ENCODE measurements at regions not wholly inside any gene's neighbourhood (a gene's known extent, or its start where the extent isn't known, plus 50 kb on each side); places are given as distances from the start of the nearest gene placed in this dataset.

DNA sequence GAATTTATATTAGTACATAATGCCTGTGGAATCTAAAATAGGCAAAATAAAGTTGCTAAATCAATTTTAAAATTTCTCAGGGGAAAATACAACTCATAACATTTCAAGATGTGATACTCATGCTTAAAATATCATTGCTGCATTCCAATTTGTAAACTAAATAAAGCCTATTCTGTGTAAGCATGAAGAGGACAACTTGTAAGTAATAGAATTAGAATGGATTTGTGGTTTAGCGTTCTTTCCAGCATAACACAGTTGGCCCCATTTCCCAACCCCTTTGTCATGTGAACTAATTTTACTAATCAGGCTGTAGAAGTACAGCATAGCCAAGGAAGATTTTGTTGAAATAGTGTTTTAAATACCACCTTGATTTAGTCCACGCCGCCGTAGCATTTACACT, 437.2 kb downstream of the SI start:
- no peak for TF ChIP-seq POLR2A (IDR thresholded peaks at IDR 0.05; ENCODE audit: low read length)
- TF ChIP-seq, protein P1, sequence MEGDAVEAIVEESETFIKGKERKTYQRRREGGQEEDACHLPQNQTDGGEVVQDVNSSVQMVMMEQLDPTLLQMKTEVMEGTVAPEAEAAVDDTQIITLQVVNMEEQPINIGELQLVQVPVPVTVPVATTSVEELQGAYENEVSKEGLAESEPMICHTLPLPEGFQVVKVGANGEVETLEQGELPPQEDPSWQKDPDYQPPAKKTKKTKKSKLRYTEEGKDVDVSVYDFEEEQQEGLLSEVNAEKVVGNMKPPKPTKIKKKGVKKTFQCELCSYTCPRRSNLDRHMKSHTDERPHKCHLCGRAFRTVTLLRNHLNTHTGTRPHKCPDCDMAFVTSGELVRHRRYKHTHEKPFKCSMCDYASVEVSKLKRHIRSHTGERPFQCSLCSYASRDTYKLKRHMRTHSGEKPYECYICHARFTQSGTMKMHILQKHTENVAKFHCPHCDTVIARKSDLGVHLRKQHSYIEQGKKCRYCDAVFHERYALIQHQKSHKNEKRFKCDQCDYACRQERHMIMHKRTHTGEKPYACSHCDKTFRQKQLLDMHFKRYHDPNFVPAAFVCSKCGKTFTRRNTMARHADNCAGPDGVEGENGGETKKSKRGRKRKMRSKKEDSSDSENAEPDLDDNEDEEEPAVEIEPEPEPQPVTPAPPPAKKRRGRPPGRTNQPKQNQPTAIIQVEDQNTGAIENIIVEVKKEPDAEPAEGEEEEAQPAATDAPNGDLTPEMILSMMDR (IDR thresholded peaks at IDR 0.05): no peak
- TF ChIP-seq RCOR1 (IDR thresholded peaks at IDR 0.05; ENCODE audit: low read depth, low read length): no peak
- no peak for TF ChIP-seq RARB (CRISPR knock-in tag; IDR thresholded peaks at IDR 0.05)
- no peak for TF ChIP-seq JUNB (IDR thresholded peaks at IDR 0.05)
- TF ChIP-seq EP300 (IDR thresholded peaks at IDR 0.05): no peak
- TF ChIP-seq, protein P2, sequence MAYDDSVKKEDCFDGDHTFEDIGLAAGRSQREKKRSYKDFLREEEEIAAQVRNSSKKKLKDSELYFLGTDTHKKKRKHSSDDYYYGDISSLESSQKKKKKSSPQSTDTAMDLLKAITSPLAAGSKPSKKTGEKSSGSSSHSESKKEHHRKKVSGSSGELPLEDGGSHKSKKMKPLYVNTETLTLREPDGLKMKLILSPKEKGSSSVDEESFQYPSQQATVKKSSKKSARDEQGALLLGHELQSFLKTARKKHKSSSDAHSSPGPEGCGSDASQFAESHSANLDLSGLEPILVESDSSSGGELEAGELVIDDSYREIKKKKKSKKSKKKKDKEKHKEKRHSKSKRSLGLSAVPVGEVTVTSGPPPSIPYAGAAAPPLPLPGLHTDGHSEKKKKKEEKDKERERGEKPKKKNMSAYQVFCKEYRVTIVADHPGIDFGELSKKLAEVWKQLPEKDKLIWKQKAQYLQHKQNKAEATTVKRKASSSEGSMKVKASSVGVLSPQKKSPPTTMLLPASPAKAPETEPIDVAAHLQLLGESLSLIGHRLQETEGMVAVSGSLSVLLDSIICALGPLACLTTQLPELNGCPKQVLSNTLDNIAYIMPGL (CRISPR knock-in tag; IDR thresholded peaks at IDR 0.05; ENCODE audit: borderline replicate concordance): no peak
- TF ChIP-seq CBX8 (IDR thresholded peaks at IDR 0.05): no peak
- TF ChIP-seq, protein P3, sequence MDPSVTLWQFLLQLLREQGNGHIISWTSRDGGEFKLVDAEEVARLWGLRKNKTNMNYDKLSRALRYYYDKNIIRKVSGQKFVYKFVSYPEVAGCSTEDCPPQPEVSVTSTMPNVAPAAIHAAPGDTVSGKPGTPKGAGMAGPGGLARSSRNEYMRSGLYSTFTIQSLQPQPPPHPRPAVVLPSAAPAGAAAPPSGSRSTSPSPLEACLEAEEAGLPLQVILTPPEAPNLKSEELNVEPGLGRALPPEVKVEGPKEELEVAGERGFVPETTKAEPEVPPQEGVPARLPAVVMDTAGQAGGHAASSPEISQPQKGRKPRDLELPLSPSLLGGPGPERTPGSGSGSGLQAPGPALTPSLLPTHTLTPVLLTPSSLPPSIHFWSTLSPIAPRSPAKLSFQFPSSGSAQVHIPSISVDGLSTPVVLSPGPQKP (IDR thresholded peaks at IDR 0.05; ENCODE audit: low read depth, low read length): no peak

Data from A549 (cell line).